ENCODE measurements at regions not wholly inside any gene's neighbourhood (a gene's known extent, or its start where the extent isn't known, plus 50 kb on each side); places are given as distances from the start of the nearest gene placed in this dataset.

DNA sequence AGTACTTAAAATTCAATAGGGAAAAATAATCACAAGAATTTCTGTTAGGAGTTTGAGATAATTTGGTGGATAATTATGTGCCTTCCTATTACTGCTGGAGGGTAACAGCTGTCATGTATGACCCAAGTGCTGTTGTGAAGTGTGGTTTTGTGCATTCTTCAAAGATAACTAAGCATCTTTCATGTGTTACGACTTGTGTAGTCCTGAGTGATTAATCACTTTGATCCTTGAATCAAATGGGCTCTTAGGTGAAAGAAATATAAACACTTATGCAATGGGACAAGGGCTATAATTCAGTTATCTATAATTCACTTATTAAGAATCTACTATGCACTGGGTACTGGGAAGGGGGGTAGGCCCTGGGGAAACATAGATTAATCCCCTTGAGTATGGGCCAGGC is 89.0 kb downstream of the CH25H start:
- DNase-seq (ENCODE audit: low read depth) (peak; percentile 86), FAIRE-seq (peak; percentile 92)
- no peak overlapping the region for H3K4me3 Mint-ChIP-seq (ENCODE audit: unreplicated experiment)
- no peaks in the 10 kb centered on the region for H3K36me3 Mint-ChIP-seq (ENCODE audit: low read depth, unreplicated experiment)
- no peak overlapping the region for H3K4me2 ChIP-seq (ENCODE audit: low read length)
- no peaks in the 10 kb centered on the region for H3K36me3 ChIP-seq (ENCODE audit: insufficient read depth, low read length)
- H3K9me3 ChIP-seq (ENCODE audit: insufficient read depth, low read depth, low read length), result no peaks in the 10 kb centered on the region
- no peaks in the 10 kb centered on the region for H3K79me2 ChIP-seq (ENCODE audit: insufficient read depth, low read length)
- no peaks in the 10 kb centered on the region for H3K9me3 Mint-ChIP-seq (ENCODE audit: unreplicated experiment)
- no peaks in the 10 kb centered on the region for H3K27me3 ChIP-seq (ENCODE audit: insufficient read depth, low read length)
- no peak overlapping the region for H3K4me3 ChIP-seq (ENCODE audit: insufficient read depth, low read depth, low read length)
- no peaks in the 10 kb centered on the region for H4K20me1 ChIP-seq (ENCODE audit: insufficient read depth, low read length)
- no peak overlapping the region for H3K9ac ChIP-seq (ENCODE audit: low read length)
- H3K27ac ChIP-seq (ENCODE audit: low read depth, low read length), result no peak overlapping the region
- peaks cover 31% of the 10 kb centered on the region for H3K4me1 Mint-ChIP-seq (ENCODE audit: low read depth, unreplicated experiment)
- TF ChIP-seq EZH2 (IDR thresholded peaks at IDR 0.05; ENCODE audit: insufficient read depth, low read length), result no peak
- TF ChIP-seq, protein P1, sequence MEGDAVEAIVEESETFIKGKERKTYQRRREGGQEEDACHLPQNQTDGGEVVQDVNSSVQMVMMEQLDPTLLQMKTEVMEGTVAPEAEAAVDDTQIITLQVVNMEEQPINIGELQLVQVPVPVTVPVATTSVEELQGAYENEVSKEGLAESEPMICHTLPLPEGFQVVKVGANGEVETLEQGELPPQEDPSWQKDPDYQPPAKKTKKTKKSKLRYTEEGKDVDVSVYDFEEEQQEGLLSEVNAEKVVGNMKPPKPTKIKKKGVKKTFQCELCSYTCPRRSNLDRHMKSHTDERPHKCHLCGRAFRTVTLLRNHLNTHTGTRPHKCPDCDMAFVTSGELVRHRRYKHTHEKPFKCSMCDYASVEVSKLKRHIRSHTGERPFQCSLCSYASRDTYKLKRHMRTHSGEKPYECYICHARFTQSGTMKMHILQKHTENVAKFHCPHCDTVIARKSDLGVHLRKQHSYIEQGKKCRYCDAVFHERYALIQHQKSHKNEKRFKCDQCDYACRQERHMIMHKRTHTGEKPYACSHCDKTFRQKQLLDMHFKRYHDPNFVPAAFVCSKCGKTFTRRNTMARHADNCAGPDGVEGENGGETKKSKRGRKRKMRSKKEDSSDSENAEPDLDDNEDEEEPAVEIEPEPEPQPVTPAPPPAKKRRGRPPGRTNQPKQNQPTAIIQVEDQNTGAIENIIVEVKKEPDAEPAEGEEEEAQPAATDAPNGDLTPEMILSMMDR (IDR thresholded peaks at IDR 0.05; ENCODE audit: insufficient read depth, low read depth, low read length), result no peak
- no peak overlapping the region for H3K27ac Mint-ChIP-seq (ENCODE audit: unreplicated experiment)
- peaks cover 5% of the 10 kb centered on the region for H3K4me1 ChIP-seq (ENCODE audit: insufficient read depth, low read length)
- no peak overlapping the region for H2AFZ ChIP-seq (ENCODE audit: low read depth, low read length)
- H3K27me3 Mint-ChIP-seq (ENCODE audit: low read depth, unreplicated experiment), result no peaks in the 10 kb centered on the region

DNA sequence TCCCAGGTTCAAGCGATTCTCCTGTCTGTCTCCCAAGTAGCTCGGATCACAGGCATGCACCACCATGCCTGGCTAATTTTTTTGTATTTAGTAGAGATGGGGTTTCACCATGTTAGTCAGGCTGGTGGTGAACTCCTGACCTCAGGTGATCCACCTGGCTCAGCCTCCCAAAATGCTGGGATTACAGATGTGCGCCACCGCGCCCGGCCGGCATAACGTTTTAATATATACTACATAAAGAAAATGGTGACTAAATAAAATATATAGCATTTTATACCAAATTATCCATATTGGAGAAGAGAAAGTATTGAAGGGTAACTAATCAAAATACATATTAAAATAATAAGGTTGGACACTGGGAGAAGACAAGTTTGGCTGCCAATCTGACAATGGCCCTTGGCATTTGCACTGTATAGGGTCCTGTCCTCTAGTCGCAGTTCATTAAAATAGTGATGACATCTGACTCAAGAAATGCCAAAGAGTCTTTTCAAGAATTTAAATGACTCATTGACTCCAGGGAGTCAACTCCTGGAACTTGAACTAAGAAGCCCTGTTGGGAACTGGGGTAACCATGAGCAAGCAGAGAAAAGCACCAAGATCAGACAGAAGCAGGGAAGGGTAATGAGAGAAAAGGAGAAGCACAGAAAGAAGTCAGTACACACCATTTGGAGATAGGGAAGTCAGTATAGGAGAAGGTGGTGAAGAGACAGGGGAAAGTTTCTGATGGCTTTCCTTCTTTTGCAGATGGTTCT is 91.1 kb downstream of the CH25H start:
- Mint-ChIP-seq H3K27me3 (ENCODE audit: low read depth, unreplicated experiment) (no peaks in the 10 kb centered on the region), H3K4me3 (ENCODE audit: unreplicated experiment) (no peak overlapping the region), H3K9me3 (ENCODE audit: unreplicated experiment) (peaks cover 3% of the 10 kb centered on the region), H3K27ac (ENCODE audit: unreplicated experiment) (peak overlapping the region; percentile 8), H3K36me3 (ENCODE audit: low read depth, unreplicated experiment) (no peaks in the 10 kb centered on the region), H3K4me1 (ENCODE audit: low read depth, unreplicated experiment) (peaks cover 18% of the 10 kb centered on the region)
- Histone ChIP-seq H3K27ac (ENCODE audit: low read depth, low read length) (no peak overlapping the region), H3K9ac (ENCODE audit: low read length) (no peak overlapping the region), H3K36me3 (ENCODE audit: insufficient read depth, low read length) (no peaks in the 10 kb centered on the region), H3K4me2 (ENCODE audit: low read length) (peak overlapping the region; percentile 5), H4K20me1 (ENCODE audit: insufficient read depth, low read length) (no peaks in the 10 kb centered on the region), H3K9me3 (ENCODE audit: insufficient read depth, low read depth, low read length) (no peaks in the 10 kb centered on the region), H3K4me1 (ENCODE audit: insufficient read depth, low read length) (peaks cover 5% of the 10 kb centered on the region), H3K79me2 (ENCODE audit: insufficient read depth, low read length) (no peaks in the 10 kb centered on the region), H2AFZ (ENCODE audit: low read depth, low read length) (no peak overlapping the region), H3K4me3 (ENCODE audit: insufficient read depth, low read depth, low read length) (no peak overlapping the region), H3K27me3 (ENCODE audit: insufficient read depth, low read length) (no peaks in the 10 kb centered on the region)
- DNase-seq (ENCODE audit: low read depth) (peak; percentile 69), FAIRE-seq (peak; percentile 66)
- TF ChIP-seq EZH2 (IDR thresholded peaks at IDR 0.05; ENCODE audit: insufficient read depth, low read length), result no peak
- TF ChIP-seq, protein P1 (IDR thresholded peaks at IDR 0.05; ENCODE audit: insufficient read depth, low read depth, low read length), result no peak

All from astrocyte (in vitro differentiated cells and primary cell).